ENCODE measurements at regions not wholly inside any gene's neighbourhood (a gene's known extent, or its start where the extent isn't known, plus 50 kb on each side); places are given as distances from the start of the nearest gene placed in this dataset.

DNA sequence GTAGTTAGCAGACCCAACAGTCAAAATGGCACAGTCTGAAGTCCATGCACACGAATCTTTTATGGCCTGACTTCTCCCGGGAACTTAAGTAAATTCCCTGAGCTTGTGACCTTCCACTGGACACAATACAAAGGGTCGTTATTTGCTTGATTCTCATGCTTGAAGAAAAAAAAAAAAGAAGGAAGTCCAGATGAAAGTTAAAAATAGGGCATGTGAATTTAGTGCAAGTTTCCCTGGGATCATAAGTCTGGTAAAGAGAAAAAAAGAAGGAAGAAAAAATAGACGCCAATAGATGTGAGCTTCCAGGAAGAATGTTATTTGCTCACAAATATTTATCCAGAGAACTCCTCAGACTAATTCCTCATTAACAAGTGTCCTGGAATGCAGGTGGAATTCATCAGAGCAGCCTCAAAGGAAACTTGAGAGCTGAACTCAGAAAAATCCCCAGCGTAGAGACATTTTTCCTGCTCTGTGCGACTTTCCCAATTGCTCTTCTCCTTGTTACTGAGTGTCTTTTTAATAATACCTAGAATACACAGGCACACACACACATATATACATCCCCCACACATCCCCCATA is 616.3 kb downstream of the EBF1 start:
- DNase-seq (ENCODE audit: low spot score), result no peak

DNA sequence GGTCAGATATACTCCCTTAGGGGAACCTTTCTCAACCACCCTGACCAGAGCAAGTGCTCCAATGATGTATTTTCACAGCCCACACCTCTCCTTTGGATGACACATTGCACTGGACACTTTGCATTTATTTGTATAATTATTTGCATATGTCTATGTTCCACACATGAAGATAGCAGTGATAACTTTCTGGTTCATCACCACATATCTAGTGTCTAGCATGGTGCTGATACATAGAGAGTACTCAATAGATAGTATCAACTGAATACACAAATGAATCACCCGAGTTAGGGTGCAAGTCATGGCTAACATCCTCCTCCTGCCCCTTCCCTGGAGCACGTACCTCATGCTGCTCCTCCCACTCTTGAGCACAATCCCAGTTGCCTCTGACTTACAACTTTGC is 617.6 kb downstream of the EBF1 start:
- no peak for DNase-seq (ENCODE audit: low spot score)

DNA sequence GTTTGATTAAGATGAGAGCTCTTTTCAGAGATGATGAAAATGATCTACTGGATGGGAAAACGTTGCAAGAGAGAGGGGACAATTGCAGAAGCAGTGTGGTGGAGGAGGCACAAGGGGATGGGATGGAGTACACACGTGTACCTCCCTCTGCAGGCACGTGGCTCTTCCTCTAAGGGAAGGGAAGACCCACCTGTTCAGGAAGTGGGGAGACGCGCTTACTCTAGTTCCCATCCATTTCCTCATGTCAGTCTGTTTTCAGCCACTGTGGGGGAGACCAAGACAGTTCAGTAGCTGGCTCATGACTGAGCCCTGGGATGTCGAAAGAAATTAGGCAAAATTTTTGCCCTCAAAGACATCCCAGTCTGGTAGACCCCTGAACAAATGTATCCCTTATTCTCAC is 619.2 kb upstream of the CLINT1 start:
- no peak for DNase-seq (ENCODE audit: low spot score)

DNA sequence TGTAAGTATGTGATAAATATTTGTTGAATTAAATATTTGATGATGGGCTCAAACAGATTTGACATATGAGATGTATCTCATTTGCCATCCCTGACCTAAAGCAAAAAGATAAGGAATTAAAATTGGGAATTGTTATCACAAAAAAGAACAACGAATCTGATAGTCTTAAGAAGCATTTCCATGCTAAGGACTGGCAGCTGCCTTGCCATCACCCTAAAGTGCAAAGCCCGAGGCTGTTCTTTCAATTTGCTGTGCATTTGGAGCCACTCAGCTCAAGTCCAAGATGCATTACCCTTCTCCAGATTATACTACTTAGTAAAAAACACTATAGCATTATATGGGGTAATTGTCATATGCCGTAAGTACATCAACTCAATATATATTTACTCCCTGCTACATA is 618.3 kb upstream of the CLINT1 start:
- DNase-seq (ENCODE audit: low spot score), result no peak

DNA sequence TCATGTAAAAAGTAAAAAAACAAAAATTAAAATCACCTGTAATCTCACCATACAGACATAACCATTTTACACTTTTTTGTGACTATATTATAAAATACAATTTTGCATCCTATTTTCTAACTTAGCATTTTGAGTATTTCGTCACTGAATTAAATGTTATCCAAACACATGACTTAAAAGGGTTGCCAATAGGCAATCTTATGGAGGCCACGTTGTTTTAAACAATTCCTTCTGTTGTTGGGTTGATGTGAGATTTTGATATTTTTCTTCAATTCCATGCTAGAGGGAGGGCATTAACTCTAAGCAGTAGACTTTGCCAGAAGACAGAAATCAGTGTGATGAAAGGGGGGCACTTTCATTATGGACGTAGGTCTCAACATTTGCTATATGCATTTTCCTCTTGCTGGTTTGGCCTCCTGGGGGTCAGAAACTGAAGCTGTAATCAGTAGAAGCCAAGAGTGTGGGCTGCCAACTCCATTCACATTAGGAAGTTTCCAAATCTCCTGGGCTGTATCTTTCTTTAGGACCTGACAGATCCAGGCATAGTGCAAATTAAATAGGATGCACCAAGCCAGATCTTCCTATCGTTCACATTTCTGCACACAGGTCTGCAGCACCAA is 614.2 kb upstream of the CLINT1 start:
- no peak for DNase-seq (ENCODE audit: low spot score)

DNA sequence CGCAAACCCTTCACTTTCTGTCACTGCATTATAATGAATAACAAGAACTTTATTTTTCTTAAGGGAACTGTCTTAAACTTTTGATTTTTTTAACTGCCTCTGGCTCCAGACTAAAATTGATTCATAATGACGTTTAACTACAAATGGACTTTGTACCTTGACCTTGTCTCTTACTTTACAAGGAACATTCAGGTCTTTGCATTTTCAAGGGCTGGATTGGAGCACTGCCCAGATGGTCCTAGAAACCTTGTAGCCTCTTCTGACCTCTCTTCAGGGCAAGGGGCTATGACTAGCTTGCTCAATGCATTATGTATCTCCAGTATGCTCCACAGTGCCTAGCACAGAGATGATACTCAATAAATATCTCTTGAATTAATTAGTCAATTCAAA is 612.6 kb upstream of the CLINT1 start:
- no peak for DNase-seq (ENCODE audit: low spot score)

DNA sequence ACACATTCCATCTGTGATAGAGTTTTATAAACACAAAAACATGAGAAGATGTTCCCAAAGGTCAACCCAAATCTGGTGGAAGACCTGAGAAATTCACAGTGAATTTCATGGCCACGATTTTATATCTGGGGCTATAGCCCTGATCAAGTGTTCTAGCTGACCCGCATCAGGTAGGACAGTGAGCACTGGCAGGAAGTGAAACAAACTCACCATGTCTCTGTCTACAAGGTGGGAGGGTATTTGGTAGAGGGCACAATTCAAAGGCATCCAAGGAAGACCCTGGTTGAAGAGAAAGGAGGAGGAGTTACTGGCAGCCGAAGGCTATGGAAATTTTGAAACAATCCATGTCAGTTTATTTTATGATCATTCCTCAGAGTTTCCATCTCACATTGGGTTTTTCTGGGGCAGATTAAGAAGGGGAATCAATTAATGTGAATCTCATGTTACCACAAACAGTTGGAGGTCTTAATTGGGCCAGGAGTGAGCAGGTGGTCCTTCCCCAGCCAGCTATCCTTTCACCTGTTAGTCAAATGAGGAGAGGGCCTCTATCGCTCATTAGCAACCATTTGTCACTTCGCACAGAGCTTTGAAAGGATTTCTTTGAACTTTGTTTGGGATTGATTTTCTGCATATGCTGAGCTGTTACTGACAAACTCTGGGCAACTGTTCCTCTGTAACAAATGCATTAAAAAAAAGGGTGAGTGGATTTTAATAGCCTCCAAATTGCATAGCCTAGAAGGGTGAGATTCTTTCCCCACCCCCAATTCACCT is 612.0 kb upstream of the CLINT1 start:
- DNase-seq (ENCODE audit: low spot score), result no peak

DNA sequence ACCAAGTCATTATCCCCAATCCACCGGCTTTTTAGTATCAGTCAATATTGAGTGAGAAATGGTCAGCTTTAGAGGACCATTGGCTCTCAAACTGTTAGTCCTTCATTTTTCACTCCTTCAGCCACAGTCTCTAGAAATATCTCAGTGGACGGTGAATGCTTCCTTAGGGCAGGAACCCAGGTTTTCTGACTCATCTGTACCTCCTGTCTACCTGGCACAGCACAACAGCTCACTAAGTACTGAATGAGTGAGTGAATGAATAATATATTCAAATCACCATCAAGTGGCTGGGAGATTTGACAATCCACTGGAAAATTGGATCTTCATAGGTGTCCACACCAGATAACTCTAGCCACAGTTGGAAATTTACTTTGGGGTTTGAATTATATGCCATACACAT is 609.5 kb upstream of the CLINT1 start:
- DNase-seq (ENCODE audit: low spot score), result no peak

DNA sequence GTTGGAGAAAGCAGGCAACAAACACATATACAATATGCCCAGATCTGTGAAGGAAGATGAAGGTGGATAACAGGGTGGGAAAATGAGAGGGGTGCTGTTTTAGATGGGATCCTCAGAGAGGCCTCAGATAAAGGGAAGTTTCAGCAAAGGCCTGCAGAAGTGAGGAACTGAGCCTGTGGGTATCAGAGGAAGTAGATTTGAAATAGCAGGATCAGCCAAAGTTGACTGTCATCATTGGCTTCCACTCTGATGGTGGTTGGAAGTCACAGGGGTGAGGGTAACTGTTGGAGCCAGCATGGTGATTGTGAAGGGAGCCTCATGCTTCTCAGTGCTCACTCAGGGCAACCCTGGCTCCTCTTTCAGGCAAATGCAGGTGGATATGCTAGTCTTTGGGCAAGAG is 607.2 kb upstream of the CLINT1 start:
- DNase-seq (ENCODE audit: low spot score), result no peak

DNA sequence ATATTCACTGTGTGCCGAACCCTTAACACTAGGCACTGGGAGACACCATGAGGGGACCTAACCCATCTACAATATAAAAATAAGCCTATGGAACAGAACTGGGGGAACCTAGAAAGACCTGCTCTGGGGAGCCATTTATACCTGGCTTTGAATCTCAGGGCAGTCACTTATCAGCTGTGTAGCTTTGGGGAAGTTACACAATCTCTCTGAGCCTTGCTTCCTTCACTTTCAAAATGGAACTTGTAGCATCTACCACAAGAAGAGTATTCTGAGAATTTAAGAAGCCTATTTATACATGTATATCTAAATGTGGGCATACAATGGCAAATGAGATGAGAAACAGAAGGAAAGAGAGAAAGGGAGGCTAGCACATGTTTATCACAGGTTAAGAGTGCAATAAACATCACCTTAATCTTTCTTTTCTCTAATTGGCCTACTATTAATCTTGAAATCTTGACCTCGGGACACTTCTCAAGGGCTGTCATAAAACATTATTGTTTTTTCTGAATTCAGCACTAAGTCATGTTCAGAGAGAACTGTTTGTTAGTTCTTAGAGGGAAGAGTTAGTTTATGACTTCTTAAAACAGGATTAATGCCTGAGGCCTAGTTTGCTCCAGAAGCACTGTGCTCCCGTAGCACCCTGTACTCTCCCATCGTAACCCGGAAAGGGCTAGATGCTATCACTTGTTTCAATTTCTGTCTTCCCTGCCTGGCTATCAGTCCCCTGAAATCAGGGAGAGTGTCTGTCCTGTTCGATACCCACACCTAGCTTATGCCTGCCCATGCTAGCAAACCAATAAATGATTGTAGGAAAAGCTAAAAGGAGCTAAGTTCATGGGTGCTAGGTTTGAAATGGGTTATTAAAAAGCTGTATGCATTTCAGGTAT is 606.4 kb upstream of the CLINT1 start:
- no peak for DNase-seq (ENCODE audit: low spot score)

DNA sequence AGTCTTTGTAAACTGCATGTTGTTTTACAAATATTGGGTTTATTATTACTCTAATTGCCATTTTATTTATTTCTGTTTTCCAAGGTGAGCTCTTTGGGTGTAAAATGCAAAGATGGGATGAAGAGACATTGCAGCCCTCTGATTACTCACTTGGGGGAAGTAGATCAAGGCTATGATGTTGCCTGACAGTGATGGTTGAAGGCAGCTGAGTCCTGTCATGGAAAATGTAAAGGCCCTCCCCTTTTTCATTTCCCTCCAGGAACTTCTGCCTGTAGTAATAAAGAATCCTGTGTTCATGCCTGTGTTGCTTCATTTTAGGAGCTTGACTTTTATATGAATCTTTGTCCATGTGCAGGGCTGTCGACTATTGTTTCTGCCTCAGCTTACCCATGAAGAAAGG is 605.4 kb upstream of the CLINT1 start:
- no peak for DNase-seq (ENCODE audit: low spot score)

DNA sequence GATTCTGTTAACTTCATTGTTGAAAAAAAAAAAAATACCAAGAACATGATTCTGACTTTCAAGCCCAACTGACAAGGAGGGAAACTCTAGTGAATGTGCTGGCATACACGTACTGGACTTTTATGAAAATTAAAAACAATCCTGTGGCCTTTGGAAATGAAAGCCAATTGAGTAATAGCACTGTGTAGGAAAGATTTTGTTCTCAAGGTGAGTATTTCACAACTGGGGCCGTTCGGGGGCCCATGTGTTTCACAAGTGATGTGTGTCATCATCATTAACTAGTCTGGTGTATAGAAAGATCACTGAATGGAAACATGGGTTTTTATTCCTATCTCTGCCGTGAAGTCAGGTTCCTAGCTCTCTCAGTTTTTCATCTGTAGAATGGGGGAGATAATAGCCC is 605.0 kb upstream of the CLINT1 start:
- no peak for DNase-seq (ENCODE audit: low spot score)

DNA sequence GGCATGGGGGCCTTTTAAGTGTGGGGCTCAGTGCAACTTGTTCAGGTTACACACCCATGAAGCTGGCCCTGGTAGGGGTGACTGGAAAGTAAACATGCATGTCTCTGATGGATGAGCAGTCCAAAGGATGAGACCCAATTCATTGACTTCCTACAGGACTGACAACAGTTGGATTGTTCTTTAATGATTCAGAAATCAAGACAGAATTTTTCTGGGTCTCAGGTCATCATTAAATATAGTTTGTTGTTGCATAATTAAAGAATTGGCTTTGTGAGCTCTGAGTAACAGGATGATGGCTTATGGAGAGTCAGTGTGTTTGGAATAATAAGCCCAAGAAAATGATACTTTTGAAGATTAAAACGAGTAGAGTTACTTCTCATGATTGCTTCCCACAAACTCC is 604.2 kb upstream of the CLINT1 start:
- no peak for DNase-seq (ENCODE audit: low spot score)

DNA sequence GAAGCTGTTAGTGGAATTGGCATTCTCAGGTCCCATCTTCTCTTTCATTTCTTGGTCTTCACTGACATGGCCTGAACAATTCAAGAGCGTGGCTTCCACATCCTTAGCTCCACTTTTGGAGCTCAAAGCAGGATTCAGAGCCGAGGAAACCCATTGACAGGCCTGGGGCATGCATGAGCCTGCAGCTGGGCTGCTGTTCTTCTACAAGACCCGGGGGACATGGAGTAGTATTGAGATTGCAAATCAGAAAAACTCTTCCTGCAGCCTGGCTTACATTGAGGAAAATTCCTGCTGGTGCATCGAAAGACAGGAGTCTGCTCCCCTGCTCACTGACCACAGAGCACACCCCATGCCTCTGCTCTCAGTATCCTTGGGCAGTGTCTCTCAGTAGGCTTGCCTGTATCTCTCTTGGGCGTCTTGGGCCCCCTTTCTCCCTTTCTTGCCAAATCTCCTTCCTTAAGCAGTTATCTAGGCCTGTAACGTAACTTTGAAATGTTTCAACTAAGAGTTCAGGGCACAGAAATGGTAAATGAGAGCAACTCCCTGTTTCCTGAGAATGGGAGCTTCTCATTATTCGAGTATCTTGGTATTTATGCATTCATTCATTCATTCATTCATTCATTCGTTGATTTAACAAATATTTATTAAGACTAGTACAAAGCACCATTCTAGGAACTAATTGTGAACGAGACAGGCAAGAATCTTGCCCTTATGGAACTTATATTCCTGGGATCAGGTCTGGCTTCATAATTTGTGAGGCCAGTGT is 603.6 kb upstream of the CLINT1 start:
- no peak for DNase-seq (ENCODE audit: low spot score)

DNA sequence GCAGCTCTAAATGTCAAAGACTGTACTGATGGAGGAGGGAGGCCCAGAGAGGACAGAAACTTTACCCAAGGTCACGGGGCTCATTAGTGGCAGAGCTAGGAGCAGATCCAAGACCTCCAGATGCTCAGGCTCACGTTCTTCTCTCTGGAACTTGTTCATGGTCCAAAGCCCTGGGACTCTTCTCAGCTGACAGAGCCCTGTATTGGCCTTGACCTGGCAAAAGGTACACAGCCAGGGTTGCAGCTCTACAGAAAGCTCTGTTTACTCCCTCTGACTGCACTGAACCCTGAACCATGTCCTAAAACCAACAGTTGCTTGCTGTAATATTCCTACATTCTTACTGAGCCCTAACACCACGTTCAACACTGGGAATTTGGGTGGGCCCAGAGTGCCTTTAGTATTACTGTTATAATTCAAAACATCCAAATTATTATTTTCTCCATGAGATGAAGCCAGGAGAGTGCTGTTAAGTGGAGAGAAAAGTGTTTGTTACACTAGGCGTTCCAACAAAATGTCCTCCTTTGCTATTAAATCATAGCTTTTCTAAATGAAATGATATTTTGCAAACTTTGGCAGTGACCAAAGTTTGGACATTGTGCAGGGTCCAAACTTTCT is 602.4 kb upstream of the CLINT1 start:
- DNase-seq (ENCODE audit: low spot score), result no peak

DNA sequence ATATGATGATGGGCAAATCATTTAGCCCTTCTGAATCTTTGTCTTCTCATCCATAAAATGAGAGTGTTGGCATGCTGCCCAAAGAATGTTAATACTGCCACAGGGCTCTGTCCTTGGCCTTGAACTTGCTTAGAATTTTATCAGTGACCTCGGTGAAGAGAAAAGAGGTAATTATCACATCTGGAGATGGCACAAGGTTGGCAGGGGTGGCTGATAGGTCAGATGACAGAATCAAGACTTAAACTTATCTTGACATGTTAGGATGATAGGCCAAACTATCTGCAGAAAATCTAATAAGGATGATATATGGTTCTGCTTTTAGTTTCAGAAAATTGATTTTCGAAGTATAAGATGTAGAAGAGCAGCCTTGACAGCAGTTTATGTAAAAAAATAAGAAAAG is 599.1 kb upstream of the CLINT1 start:
- no peak for DNase-seq (ENCODE audit: low spot score)

DNA sequence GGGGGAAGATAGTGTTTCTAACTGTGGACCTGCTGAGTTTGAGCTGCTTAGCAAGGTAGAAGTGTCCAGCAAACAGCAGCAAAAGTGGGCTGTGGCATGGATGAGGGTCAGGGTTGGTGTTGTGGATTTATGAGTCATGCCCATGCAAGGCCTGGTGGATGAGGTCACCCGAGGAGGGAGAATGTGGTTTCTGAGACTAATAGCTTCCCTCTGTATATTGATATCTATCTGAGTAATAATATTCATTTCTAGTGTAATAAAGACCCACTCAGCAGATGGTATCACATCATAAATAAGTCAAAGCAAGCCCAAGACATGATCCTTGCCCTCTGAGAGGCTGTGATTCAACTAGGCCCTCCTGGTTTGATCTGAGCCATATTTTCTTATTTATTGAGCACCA is 597.8 kb upstream of the CLINT1 start:
- peak; percentile 89 for DNase-seq (ENCODE audit: low spot score)

DNA sequence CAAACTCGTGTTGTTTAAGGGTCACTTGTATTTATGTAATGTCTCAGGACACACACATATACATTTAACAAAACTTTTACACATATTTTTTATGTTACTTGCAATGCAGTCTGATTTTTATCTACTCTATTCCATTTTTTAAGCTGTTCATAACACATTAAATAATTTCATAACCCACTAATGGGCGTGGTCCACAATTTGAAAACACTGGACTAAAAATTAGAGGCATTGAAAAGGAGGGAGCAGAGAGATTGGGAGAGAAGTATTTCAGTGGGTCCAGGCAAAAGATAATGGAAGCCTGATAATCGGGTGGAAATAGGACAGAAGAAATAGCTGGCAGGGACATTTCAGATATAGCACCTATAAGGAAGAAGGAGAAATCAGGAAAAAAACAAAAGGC is 597.3 kb upstream of the CLINT1 start:
- no peak for DNase-seq (ENCODE audit: low spot score)

DNA sequence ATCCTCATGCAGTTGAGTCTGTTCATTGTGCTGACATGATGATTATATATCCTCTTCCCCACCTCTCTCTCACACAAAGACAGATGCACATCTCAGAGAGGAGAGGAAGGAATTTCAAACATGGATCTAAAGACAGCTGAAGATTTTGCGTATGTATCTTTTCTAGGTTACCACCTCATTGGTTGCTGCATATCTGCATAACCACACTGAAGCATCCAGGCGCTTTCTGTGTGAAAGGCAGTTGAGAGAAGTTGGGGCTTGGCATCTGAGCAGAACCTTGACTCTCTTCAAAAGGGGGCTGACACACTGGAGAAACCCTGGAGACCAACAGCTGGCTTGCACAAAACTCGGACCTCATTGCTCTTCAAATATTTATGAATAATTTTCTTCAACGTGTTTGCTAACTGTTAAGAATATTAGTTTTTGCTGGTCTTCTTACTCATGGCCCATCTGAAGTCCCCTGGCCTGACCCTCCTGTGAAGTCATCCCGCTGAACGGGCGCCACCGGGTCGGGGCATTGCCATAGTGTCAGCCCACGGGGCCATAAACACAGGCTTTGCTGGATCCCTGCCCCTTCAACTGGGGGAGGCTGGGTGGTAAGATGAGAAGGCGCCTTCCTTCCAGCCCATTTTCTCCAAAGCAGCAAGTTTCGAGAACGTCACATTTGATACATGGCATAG is 593.2 kb upstream of the CLINT1 start:
- no peak for DNase-seq (ENCODE audit: low spot score)

DNA sequence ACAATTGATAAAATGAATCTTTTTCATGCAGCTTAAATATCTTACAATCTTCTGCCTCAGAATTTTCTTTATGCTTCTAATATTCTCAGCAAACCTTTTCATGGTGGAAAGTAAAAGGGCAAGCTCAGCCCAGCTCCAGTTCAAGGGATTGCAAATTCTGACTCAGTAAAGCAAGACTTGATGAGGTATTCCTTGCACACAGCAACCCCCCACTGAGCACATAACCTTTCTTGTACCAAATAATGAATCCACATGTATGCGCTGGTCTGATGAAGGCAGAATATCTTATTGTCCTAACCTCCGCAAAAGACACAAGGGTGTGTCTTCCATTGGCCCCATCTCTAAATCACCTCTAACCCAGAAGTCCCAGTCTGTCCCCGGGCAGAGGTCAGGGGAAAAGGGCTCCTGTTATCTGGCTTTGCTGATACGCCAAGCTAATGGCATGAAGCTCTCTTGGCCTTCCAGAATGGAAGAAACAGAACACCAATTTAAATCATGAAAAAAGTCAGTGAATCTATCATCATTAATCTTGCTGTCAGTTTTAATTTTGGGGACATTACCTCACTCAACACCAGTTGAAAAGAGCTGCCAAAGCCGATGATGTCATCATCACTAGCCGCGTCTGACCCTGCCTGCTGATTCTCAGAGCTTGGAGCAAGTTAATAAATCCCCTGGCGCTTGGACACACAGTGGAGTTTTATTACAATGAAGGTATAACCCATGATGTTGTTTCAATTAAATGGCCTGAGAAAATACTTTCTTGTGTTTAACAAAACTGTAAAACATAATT is 592.5 kb upstream of the CLINT1 start:
- peak; percentile 62 for DNase-seq (ENCODE audit: low spot score)

All from A172 (cell line).